WTC11 (cell line): ENCODE measurements at regions not wholly inside any gene's neighbourhood (a gene's known extent, or its start where the extent isn't known, plus 50 kb on each side); places are given as distances from the start of the nearest gene placed in this dataset.

ENCODE experiments used
- ATAC-seq: fragments of 200-7000 bp; cut with Tn5 transposase; 2 replicates; pipeline ENCODE4 v1.10.0; 2021; ENCODE audit warnings: mild to moderate bottlenecking, moderate library complexity
- CTCF ChIA-PET: fragments of 300-600 bp; sonication (Branson Sonifier 250); formaldehyde crosslinking; loops from one replicate; lab custom pipeline; 2021; ENCODE audit warnings: antibody characterized with exemption; lab: Charles Lee
- POLR2A ChIA-PET: fragments of 350-600 bp; sonication (Branson Sonifier 250); formaldehyde crosslinking; loops from one replicate; lab custom pipeline; 2021; ENCODE audit warnings: antibody characterized with exemption; lab: Charles Lee
- DNase-seq: peaks from one replicate; pipeline ENCODE4 v3.0.0; 2021; ENCODE audit warnings: low spot score
- H3K27ac Mint-ChIP-seq: 2 replicates; pipeline ENCODE4 v1.8.0; 2021; ENCODE audit warnings: mixed read lengths
- H3K27me3 Mint-ChIP-seq: 2 replicates; pipeline ENCODE4 v1.8.0; 2021; ENCODE audit warnings: low read depth, mild to moderate bottlenecking, moderate library complexity, mixed read lengths
- H3K36me3 Mint-ChIP-seq: 2 replicates; pipeline ENCODE4 v1.8.0; 2021; ENCODE audit warnings: mixed read lengths
- H3K4me1 Mint-ChIP-seq: 2 replicates; pipeline ENCODE4 v1.8.0; 2022; ENCODE audit warnings: mixed read lengths
- H3K4me3 Mint-ChIP-seq: 2 replicates; pipeline ENCODE4 v1.8.0; 2021; ENCODE audit warnings: mild to moderate bottlenecking, moderate library complexity, mixed read lengths
- H3K9me3 Mint-ChIP-seq: 2 replicates; pipeline ENCODE4 v1.8.0; 2021; ENCODE audit warnings: mixed read lengths
- AFF4 ChIP-seq: sonication (generic); formaldehyde crosslinking; IDR thresholded peaks from 2 replicates; pipeline ENCODE4 v1.8.1; 2023; ENCODE audit warnings: mild to moderate bottlenecking, missing genetic modification reagents, borderline replicate concordance
- CREM ChIP-seq: sonication (generic); formaldehyde crosslinking; IDR thresholded peaks from 2 replicates; pipeline ENCODE4 v1.8.1; 2022; ENCODE audit warnings: mild to moderate bottlenecking, missing genetic modification reagents, moderate library complexity
- E2F5 ChIP-seq: sonication (generic); formaldehyde crosslinking; IDR thresholded peaks from 2 replicates; pipeline ENCODE4 v1.8.1; 2022; ENCODE audit warnings: mild to moderate bottlenecking, moderate library complexity, missing genetic modification reagents
- EMX1 ChIP-seq: fragments of 250-450 bp; sonication (Bioruptor Pico); IDR thresholded peaks from 2 replicates; pipeline ENCODE4 v1.8.0; 2021; ENCODE audit warnings: mild to moderate bottlenecking
- FOXJ3 ChIP-seq: sonication (generic); formaldehyde crosslinking; IDR thresholded peaks from 2 replicates; pipeline ENCODE4 v1.9.0; 2021; ENCODE audit warnings: missing genetic modification reagents, mild to moderate bottlenecking, borderline replicate concordance
- GTF2I ChIP-seq: fragments of 250-450 bp; sonication (Bioruptor Pico); conservative IDR thresholded peaks from 2 replicates; pipeline ENCODE4 v1.4.0; 2021; ENCODE audit warnings: mild to moderate bottlenecking
- IRF1 ChIP-seq: sonication (generic); formaldehyde crosslinking; IDR thresholded peaks from 2 replicates; pipeline ENCODE4 v1.8.0; 2023; ENCODE audit warnings: missing genetic modification reagents
- MAX ChIP-seq: sonication (generic); formaldehyde crosslinking; IDR thresholded peaks from 2 replicates; pipeline ENCODE4 v1.8.0; 2022; ENCODE audit warnings: mild to moderate bottlenecking, missing genetic modification reagents
- NFATC4 ChIP-seq: fragments of 250-450 bp; sonication (Bioruptor Pico); IDR thresholded peaks from 2 replicates; pipeline ENCODE4 v1.9.0; 2021; ENCODE audit warnings: mild to moderate bottlenecking
- NFYB ChIP-seq: sonication (generic); formaldehyde crosslinking; conservative IDR thresholded peaks from 2 replicates; pipeline ENCODE4 v1.8.0; 2022; ENCODE audit warnings: low read depth, missing genetic modification reagents
- NR2C2 ChIP-seq: sonication (generic); formaldehyde crosslinking; IDR thresholded peaks from 2 replicates; pipeline ENCODE4 v1.8.0; 2022; ENCODE audit warnings: mild to moderate bottlenecking, missing genetic modification reagents
- OVOL2 ChIP-seq: fragments of 250-450 bp; sonication (Bioruptor Pico); IDR thresholded peaks from 2 replicates; pipeline ENCODE4 v1.9.0; 2021; ENCODE audit warnings: mild to moderate bottlenecking, borderline replicate concordance
- SP1 ChIP-seq: sonication (generic); formaldehyde crosslinking; conservative IDR thresholded peaks from 2 replicates; pipeline ENCODE4 v1.8.1; 2022; ENCODE audit warnings: missing genetic modification reagents
- ZNF138 ChIP-seq: sonication (generic); formaldehyde crosslinking; conservative IDR thresholded peaks from 2 replicates; pipeline ENCODE4 v1.8.1; 2022; ENCODE audit warnings: mild to moderate bottlenecking, moderate library complexity, missing genetic modification reagents

- TF ChIP-seq E2F5 (CRISPR knock-in tag) = no peak
- TF ChIP-seq ZNF138 = no peak
- no peak for TF ChIP-seq OVOL2 (CRISPR knock-in tag)
- no peak for TF ChIP-seq IRF1
- TF ChIP-seq EMX1 = no peak
- no peak for TF ChIP-seq SP1 (CRISPR knock-in tag)
These were observed 245.5 kb downstream of the SMARCA2 start (continued) for GRCh38 chr9:2260417-2261306.

GRCh38 chr9:2261421-2262103 lies 246.4 kb downstream of the SMARCA2 start:
- DNase-seq (no peak), ATAC-seq (no peak)
- ChIA-PET POLR2A (no interaction called here), CTCF (no interaction called here)
- H3K36me3 Mint-ChIP-seq = peaks cover 13% of the 10 kb centered on the region
- H3K27me3 Mint-ChIP-seq = no peaks in the 10 kb centered on the region; the same call in 1 of the 2 replicates
- no peak overlapping the region for H3K4me3 Mint-ChIP-seq
- H3K4me1 Mint-ChIP-seq = peaks cover 8% of the 10 kb centered on the region
- no peak for TF ChIP-seq EMX1
- no peak for TF ChIP-seq MAX (CRISPR knock-in tag)
- TF ChIP-seq FOXJ3 (CRISPR knock-in tag) = no peak
- no peak for TF ChIP-seq CREM (CRISPR knock-in tag)
- TF ChIP-seq GTF2I = no peak
- no peak overlapping the region for H3K27ac Mint-ChIP-seq
- peaks cover 13% of the 10 kb centered on the region for H3K9me3 Mint-ChIP-seq

GRCh38 chr9:2262386-2263071 lies 247.4 kb downstream of the SMARCA2 start:
- POLR2A ChIA-PET = no interaction called here
- Mint-ChIP-seq H3K27me3 (no peaks in the 10 kb centered on the region; the same call in 1 of the 2 replicates), H3K36me3 (peaks cover 13% of the 10 kb centered on the region), H3K4me3 (no peak overlapping the region), H3K4me1 (peaks cover 16% of the 10 kb centered on the region), H3K27ac (no peak overlapping the region), H3K9me3 (peaks cover 13% of the 10 kb centered on the region)
- DNase-seq (no peak), ATAC-seq (no peak)
- no peak for TF ChIP-seq NR2C2 (CRISPR knock-in tag)
- TF ChIP-seq AFF4 (CRISPR knock-in tag) = no peak
- no peak for TF ChIP-seq NFYB (CRISPR knock-in tag)
- TF ChIP-seq GTF2I = no peak
- TF ChIP-seq NFATC4 (CRISPR knock-in tag) = no peak
- CTCF ChIA-PET = interaction anchor here (0.5 to 1.2 kb wide), 2 partner anchors 21 to 23 kb away, joined by 3 to 4 read pairs; no protein-coding TSS in a partner anchor
